GM23338 (cell line): ENCODE measurements at regions not wholly inside any gene's neighbourhood (a gene's known extent, or its start where the extent isn't known, plus 50 kb on each side); places are given as distances from the start of the nearest gene placed in this dataset.
"Not testable (repeated sequence)": the region's sequence is repeated elsewhere in the genome, so short reads cannot be mapped to it uniquely, and the experiment has no call there.

ENCODE experiments used
- CREB1 ChIP-seq: fragments of 250-450 bp; sonication (Bioruptor Pico); IDR thresholded peaks from 2 replicates; pipeline ENCODE4 v1.5.0; 2020; ENCODE audit warnings: low read depth, mild to moderate bottlenecking, moderate library complexity
- CTCF ChIP-seq, 2 experiments: fragments of 200-600 bp in 1 of 2; sonication (generic) in 1 of 2; conservative IDR thresholded peaks; 2 replicates each; pipeline versions ENCODE4 v1.5.1 to v1.6.1; 2016 to 2017; ENCODE audit warnings: antibody characterized with exemption in 2 of 2, low read depth in 2 of 2, mild to moderate bottlenecking in 2 of 2, moderate library complexity in 1 of 2
- ETS1 ChIP-seq: IDR thresholded peaks from 2 replicates; pipeline ENCODE4 v1.6.1; 2016; ENCODE audit warnings: antibody characterized with exemption
- EZH2 ChIP-seq: fragments of 200-600 bp; sonication (generic); IDR thresholded peaks from one replicate; pipeline ENCODE4 v1.8.0; 2017; ENCODE audit warnings: antibody characterized with exemption, mild to moderate bottlenecking, low read depth; ENCODE audit not compliant: unreplicated experiment
- EZH2phosphoT487 ChIP-seq: fragments of 200-600 bp; sonication (generic); IDR thresholded peaks from one replicate; pipeline ENCODE4 v1.8.1; 2018; ENCODE audit warnings: antibody characterized with exemption; ENCODE audit not compliant: unreplicated experiment
- JUNB ChIP-seq: IDR thresholded peaks from one replicate; pipeline ENCODE4 v1.6.1; 2016; ENCODE audit warnings: antibody characterized with exemption; ENCODE audit not compliant: unreplicated experiment
- NANOG ChIP-seq: IDR thresholded peaks from 2 replicates; pipeline ENCODE4 v1.6.1; 2016; ENCODE audit warnings: antibody characterized with exemption, borderline replicate concordance
- POLR2AphosphoS5 ChIP-seq: IDR thresholded peaks from 2 replicates; pipeline ENCODE4 v1.6.1; 2016; ENCODE audit warnings: antibody characterized with exemption, low read depth
- REST ChIP-seq: IDR thresholded peaks from one replicate; pipeline ENCODE4 v1.6.1; 2018; ENCODE audit warnings: antibody characterized with exemption; ENCODE audit not compliant: unreplicated experiment
- STAT1 ChIP-seq: IDR thresholded peaks from one replicate; pipeline ENCODE4 v1.6.1; 2016; ENCODE audit warnings: antibody characterized with exemption; ENCODE audit not compliant: unreplicated experiment
- ZNF114 ChIP-seq: fragments of 250-450 bp; sonication (Bioruptor Pico); IDR thresholded peaks from 2 replicates; pipeline ENCODE4 v1.5.0; 2020; ENCODE audit warnings: mild to moderate bottlenecking, moderate library complexity
- ZNF331 ChIP-seq: fragments of 250-450 bp; sonication (Bioruptor Pico); IDR thresholded peaks from 2 replicates; pipeline ENCODE4 v1.5.0; 2020; ENCODE audit warnings: low read depth, mild to moderate bottlenecking, moderate library complexity
- ZNF462 ChIP-seq: fragments of 250-450 bp; sonication (Bioruptor Pico); IDR thresholded peaks from 2 replicates; pipeline ENCODE4 v1.5.0; 2020; ENCODE audit warnings: mild to moderate bottlenecking, moderate library complexity

- TF ChIP-seq CTCF (conservative IDR thresholded peaks at IDR 0.05; ENCODE audit: low read depth in 2 of 2); POLR2AphosphoS5; REST; CREB1; ZNF462 (CRISPR knock-in tag); EZH2; EZH2phosphoT487; STAT1; ZNF114 (CRISPR knock-in tag); JUNB; ZNF331; ETS1; NANOG: not testable (repeated sequence)
Observed at GRCh38 chr7:109632890-109633289, 1063.2 kb downstream of the DNAJB9 start.
